DOHH2 (cell line): ENCODE measurements at regions not wholly inside any gene's neighbourhood (a gene's known extent, or its start where the extent isn't known, plus 50 kb on each side); places are given as distances from the start of the nearest gene placed in this dataset.

Experiments used
- H3F3A ChIP-seq: fragments of 200-600 bp; sonication (generic), shearing (Covaris generic); 2 replicates; pipeline ENCODE4 v1.6.0; 2016; ENCODE audit warnings: antibody characterized with exemption, mild to moderate bottlenecking; ENCODE audit not compliant: control insufficient read depth, insufficient read depth
- H3K27ac ChIP-seq: fragments of 200-600 bp; sonication (generic); 2 replicates; pipeline ENCODE4 v1.5.1; 2014; ENCODE audit warnings: low read depth, mild to moderate bottlenecking, low read length, moderate library complexity
- H3K27me3 ChIP-seq: fragments of 200-600 bp; sonication (generic); 2 replicates; pipeline ENCODE4 v1.6.1; 2014; ENCODE audit warnings: mild to moderate bottlenecking, low read length, mixed read lengths; ENCODE audit not compliant: control insufficient read depth
- H3K36me3 ChIP-seq: fragments of 200-600 bp; sonication (generic); 2 replicates; pipeline ENCODE4 v1.6.1; 2014; ENCODE audit warnings: mild to moderate bottlenecking, low read length, moderate library complexity, mixed read lengths; ENCODE audit not compliant: control insufficient read depth
- H3K4me1 ChIP-seq: fragments of 200-600 bp; sonication (generic); 2 replicates; pipeline ENCODE4 v1.6.1; 2014; ENCODE audit warnings: mild to moderate bottlenecking, low read length, mixed read lengths; ENCODE audit not compliant: control insufficient read depth
- H3K4me2 ChIP-seq: fragments of 200-600 bp; sonication (generic); 2 replicates; pipeline ENCODE4 v1.6.0; 2014; ENCODE audit warnings: mild to moderate bottlenecking, low read length, moderate library complexity
- H3K4me3 ChIP-seq: fragments of 200-600 bp; sonication (generic); 2 replicates; pipeline ENCODE4 v1.5.1; 2014; ENCODE audit warnings: mild to moderate bottlenecking, low read length, mixed read lengths
- H3K79me2 ChIP-seq: fragments of 200-600 bp; sonication (generic); 2 replicates; pipeline ENCODE4 v1.6.1; 2014; ENCODE audit warnings: mild to moderate bottlenecking, low read length, mixed read lengths; ENCODE audit not compliant: control insufficient read depth
- H3K9me2 ChIP-seq: fragments of 200-600 bp; sonication (generic); replicated peaks from 2 replicates; pipeline ENCODE4 v1.6.1; 2014; ENCODE audit warnings: mild to moderate bottlenecking, low read length, mixed read lengths; ENCODE audit not compliant: control insufficient read depth
- H3K9me3 ChIP-seq: fragments of 200-600 bp; sonication (generic); 2 replicates; pipeline ENCODE4 v1.6.1; 2014; ENCODE audit warnings: antibody characterized with exemption, low read length, mixed read lengths; ENCODE audit not compliant: control insufficient read depth, insufficient read depth
- H4K20me1 ChIP-seq: fragments of 200-600 bp; sonication (generic); 2 replicates; pipeline ENCODE4 v1.6.0; 2014; ENCODE audit warnings: low read depth, mild to moderate bottlenecking, antibody characterized with exemption, low read length, moderate library complexity; ENCODE audit not compliant: control insufficient read depth, insufficient read depth
- CTCF ChIP-seq: fragments of 200-600 bp; sonication (generic); IDR thresholded peaks from one replicate; pipeline ENCODE4 v1.5.1; 2014; ENCODE audit warnings: antibody characterized with exemption, mild to moderate bottlenecking, low read depth, low read length; ENCODE audit not compliant: poor library complexity, severe bottlenecking
- EZH2phosphoT487 ChIP-seq: fragments of 200-600 bp; sonication (generic); IDR thresholded peaks from 2 replicates; pipeline ENCODE4 v1.6.1; 2017; ENCODE audit warnings: borderline replicate concordance, mild to moderate bottlenecking, antibody characterized with exemption, low read length, moderate library complexity, mixed read lengths

GRCh38 chr21:43270800-43271301 is 102.0 kb downstream of the CRYAA start:
- H3K27ac ChIP-seq = no peak overlapping the region
- no peaks in the 10 kb centered on the region for H3K9me2 ChIP-seq
- no peaks in the 10 kb centered on the region for H3K79me2 ChIP-seq
- H3K36me3 ChIP-seq = no peaks in the 10 kb centered on the region
- H4K20me1 ChIP-seq = no peaks in the 10 kb centered on the region
- no peak for TF ChIP-seq EZH2phosphoT487
- no peak for TF ChIP-seq CTCF
- H3K9me3 ChIP-seq = no peaks in the 10 kb centered on the region
- H3K27me3 ChIP-seq = peaks cover 11% of the 10 kb centered on the region; the same call in 1 of the 2 replicates
- no peaks in the 10 kb centered on the region for H3F3A ChIP-seq
- no peak overlapping the region for H3K4me3 ChIP-seq
- H3K4me2 ChIP-seq = no peak overlapping the region
- peaks cover 9% of the 10 kb centered on the region for H3K4me1 ChIP-seq

GRCh38 chr21:43269957-43270705 is 101.3 kb downstream of the CRYAA start:
- H3K4me3 ChIP-seq = no peak overlapping the region
- no peak overlapping the region for H3K27ac ChIP-seq
- peaks cover 12% of the 10 kb centered on the region for H3K4me1 ChIP-seq
- H3K9me2 ChIP-seq = no peaks in the 10 kb centered on the region
- H3K9me3 ChIP-seq = no peaks in the 10 kb centered on the region
- no peak for TF ChIP-seq EZH2phosphoT487
- no peak for TF ChIP-seq CTCF
- no peaks in the 10 kb centered on the region for H4K20me1 ChIP-seq
- no peaks in the 10 kb centered on the region for H3F3A ChIP-seq
- H3K27me3 ChIP-seq = peaks cover 11% of the 10 kb centered on the region; the same call in 1 of the 2 replicates
- no peaks in the 10 kb centered on the region for H3K79me2 ChIP-seq
- no peak overlapping the region for H3K4me2 ChIP-seq
- no peaks in the 10 kb centered on the region for H3K36me3 ChIP-seq

- Histone ChIP-seq H3K36me3 (no peaks in the 10 kb centered on the region), H3K4me1 (peaks cover 12% of the 10 kb centered on the region), H3K79me2 (no peaks in the 10 kb centered on the region), H3K27me3 (peaks cover 11% of the 10 kb centered on the region; the same call in 1 of the 2 replicates), H3K4me2 (no peak overlapping the region), H3K27ac (no peak overlapping the region), H3K4me3 (no peak overlapping the region), H3F3A (no peaks in the 10 kb centered on the region), H3K9me2 (no peaks in the 10 kb centered on the region), H3K9me3 (no peaks in the 10 kb centered on the region), H4K20me1 (no peaks in the 10 kb centered on the region)
- TF ChIP-seq CTCF (peak; percentile 75), EZH2phosphoT487 (no peak)
Observed at GRCh38 chr21:43269440-43269839, 100.6 kb downstream of the CRYAA start.
